ENCODE measurements at regions not wholly inside any gene's neighbourhood (a gene's known extent, or its start where the extent isn't known, plus 50 kb on each side); places are given as distances from the start of the nearest gene placed in this dataset.
"Not testable (repeated sequence)": the region's sequence is repeated elsewhere in the genome, so short reads cannot be mapped to it uniquely, and the experiment has no call there.

DNA sequence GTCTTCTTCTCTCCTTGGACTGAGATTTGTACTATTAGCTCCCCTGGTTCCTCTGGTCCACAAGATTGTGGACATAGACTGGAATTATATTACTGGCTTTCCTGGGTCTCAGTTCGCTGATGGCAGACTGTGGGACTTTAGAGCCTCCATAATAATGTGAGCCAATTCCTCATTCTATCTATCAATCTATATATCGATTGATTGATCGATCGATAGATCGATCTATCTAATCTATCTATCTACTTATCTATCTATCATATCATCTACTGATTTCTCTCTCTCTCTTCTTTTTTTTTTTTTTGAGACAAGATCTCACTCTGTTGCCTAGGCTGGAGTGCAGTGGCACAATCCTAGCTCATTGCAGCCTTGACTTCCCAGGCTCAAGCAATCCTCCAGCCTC, 51.5 kb upstream of the DDR1 start:
- intact Hi-C loops (cut with micrococcal nuclease) = no loop called here

DNA sequence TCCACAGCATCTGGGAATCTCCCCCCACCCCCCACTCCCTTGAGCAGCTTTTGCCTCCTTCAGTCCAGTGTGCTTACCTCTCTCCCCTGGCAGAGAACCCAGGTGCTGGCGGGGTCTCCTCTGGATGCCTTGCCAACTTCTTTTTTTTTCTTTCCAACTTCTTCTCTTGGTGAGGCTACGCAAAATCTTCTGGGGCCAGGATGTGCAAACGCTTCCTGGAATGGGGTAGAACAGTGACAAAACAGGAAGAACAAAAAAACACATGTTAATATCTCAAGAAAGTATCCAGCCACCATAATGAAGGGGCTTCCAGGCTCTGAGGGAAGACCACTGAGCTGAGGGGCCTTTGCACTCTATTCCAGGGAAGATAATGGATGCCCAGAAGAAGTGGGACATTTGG, 53.9 kb upstream of the DDR1 start:
- intact Hi-C loops (cut with micrococcal nuclease) = no loop called here

DNA sequence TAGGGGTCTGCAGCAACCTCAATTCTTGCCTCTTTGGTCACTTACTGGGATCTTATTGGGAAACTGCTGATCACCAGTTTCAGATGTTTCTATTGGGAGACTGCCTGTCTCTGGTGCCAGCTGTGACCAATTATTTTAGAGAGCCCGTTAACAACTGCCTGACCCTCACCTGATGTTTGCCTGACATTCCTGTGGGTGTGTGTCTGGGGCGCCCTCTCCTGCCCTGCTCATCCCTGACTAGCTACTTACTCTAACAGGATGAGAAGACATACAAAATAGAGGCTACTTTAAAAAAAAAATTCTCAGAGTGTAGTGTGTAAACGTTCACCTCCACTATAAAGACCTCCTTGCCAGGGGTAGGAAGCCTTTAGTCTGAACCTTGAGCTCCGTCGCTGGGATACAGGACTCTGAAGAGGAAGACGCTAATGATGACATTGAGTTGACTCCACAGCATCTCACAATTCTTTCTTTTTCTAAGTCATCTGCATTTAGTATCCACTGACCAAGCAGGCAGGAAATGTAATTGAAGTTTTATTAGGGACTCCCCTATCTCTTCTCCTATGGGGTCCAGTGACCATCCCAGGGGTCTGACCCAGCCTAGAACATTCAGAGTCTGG, 54.6 kb upstream of the DDR1 start:
- intact Hi-C loops (cut with micrococcal nuclease) = loop anchor here (5.0 kb wide), 1 partner anchor 253 kb away; no protein-coding TSS in a partner anchor

DNA sequence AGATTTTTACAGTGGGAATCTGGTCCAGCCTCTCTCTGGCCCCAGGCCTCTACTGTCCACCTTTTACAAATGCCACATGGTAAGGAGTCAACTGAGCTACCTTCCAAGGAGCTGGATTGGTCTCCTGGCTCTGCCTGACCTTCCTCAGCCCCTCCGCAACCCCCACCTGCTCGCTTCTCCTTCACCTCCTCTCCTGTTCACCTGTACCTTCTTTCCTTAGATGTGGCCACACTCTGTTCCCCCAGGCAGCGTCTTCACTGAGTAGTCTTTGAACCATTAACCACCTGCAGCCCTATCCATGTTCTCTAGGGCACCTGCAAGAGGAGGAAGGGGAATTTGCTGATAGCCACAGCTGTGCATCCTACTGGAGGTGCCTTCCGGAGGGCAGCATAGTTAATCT, 55.3 kb upstream of the DDR1 start:
- intact Hi-C loops (cut with micrococcal nuclease) = loop anchor here (5.0 kb wide), 1 partner anchor 253 kb away; no protein-coding TSS in a partner anchor

DNA sequence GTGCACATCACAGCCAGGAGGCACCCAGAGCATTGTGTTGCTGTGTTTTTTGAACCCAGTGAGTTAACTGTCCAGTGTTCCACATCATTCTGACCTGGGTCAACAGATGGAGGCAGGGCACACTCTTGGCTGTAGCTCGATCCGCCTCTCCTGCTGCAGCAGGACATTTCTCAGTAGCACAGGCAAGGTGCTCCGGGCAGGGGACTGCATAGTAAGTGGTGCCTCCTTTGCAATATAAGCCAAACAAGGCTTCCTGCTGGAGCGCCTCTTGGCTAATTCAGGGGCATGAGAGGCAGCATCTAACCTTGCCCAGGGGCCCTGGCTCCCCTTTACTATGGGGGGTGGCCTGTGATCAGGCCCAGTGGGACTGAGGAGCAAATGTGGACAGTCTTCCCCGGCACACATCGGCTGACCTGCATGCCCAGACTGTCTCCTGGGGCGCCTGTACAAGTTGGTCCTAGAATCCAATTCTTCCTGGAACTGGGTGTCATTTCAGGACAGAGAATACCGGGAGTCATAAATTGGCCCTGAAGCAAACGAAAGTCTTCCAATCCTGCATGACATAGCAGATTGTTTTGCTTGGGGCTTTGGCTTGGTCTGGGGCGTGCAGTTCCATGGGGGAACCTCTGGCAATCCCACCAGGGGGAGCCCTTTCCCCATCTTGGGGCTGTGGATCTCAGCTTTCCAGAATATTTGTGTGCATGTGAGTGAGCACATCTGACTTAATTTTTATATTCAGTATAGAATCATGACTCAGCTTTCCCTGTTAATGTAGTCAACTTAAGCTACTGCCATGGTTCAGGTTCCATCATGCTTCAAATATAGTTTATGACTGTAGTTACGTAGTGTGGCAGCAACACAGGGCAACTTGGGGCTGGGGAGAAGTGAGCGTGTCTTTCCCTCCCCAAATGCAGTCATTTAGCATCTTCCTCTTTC, 56.0 kb upstream of the DDR1 start:
- intact Hi-C loops (cut with micrococcal nuclease) = loop anchor here (1.0 to 5.0 kb wide), 3 partner anchors 49 to 254 kb away; no protein-coding TSS in a partner anchor

DNA sequence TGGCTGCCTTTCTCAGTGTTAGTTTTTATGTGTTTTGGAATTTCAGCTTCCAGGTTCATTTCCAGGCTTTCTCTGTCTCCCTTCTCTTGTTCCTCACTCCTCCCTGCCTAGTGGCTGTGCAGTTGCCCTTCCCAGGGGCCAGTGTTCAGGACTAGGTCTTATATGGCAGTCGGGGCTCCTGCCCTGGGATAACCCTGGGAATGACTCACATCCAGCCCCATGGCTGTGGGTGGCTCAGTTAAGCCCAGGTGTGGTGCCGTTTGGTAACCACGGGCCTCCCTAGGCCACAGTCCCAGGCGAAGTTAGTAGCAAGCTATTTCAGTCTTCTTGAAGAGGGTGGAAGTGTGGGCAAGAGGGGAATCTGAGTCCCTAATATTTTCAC, 57.4 kb upstream of the DDR1 start:
- intact Hi-C loops (cut with micrococcal nuclease) = loop anchor here (5.0 kb wide), 1 partner anchor 255 kb away; no protein-coding TSS in a partner anchor

DNA sequence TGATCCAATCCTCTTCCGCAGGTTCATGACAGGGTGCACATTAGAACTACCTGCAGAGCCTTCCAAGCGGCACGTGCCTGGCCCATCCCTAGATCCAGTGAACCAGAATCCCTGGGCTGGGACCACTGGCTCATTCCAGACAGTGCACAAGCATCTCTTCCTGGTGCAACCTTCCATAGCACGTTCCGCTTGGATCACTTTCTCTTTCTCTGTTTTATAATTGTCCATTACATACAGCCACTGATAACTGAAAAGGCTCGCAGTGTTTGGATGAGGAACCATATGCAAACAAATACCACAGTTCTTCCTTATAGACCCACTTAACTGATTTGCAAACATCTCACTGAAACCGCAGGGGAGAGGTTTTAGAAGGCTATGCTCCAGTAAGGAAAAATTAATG, 59.6 kb upstream of the DDR1 start:
- intact Hi-C loops (cut with micrococcal nuclease) = loop anchor here (5.0 kb wide), 1 partner anchor 258 kb away; no protein-coding TSS in a partner anchor

DNA sequence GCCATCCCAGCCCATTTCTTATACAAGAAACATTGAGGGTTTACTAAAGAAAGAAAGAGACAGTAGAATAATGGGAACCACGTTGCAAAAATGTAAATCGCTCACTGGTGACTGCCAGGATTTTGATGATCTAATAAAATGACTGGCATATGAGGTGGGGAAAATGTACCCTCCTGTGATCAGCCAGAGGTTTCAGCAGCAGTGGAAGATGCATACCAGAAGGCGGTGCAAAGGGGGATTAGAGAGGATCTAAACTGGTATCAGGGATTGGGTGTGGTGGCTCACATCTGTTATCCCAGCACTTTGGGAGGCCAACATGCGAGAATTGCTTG, 60.8 kb upstream of the DDR1 start:
- intact Hi-C loops (cut with micrococcal nuclease) = no loop called here

DNA sequence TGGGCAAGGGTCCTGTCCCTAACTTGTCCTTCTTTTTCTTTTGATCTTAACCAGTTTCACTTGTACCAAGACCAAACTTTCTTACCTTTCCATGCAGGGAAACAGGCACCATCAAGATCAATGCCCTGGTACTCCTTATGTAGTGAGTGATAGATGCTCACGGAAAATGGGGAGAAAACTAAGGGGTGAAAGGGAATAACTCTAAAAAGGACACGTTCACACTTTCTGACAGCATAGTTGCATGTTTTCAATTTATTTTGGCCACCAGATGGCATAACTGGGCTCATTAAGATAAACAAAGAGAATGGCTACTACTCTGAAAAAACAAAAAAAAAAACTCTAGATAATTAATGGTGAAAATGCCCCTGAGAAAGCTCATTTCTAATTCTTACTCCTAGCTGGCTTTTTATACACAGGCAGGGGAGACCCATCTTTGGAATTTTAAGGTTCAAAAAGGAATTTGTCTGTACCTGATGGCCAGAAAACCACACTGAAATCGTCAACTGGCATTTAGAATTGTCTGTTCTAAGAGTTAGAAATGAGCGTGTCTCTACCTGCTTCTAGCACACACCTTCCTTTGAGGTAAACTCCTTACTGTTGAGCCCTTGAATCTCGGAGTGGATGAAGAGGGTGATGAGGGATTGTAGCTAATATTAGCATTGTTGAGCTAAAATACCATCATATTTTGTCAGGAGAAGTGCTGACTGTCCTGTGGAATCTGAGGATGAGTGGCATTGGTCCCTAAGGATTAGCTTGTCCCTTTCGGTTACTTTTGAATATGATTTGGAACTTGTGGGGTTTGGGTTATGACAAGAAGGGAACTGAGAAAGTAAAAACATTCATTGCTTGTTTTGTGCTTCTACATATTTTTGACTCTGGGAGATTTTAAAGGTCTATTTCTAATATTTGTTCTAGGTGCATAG, 62.2 kb upstream of the DDR1 start:
- intact Hi-C loops (cut with micrococcal nuclease) = no loop called here

DNA sequence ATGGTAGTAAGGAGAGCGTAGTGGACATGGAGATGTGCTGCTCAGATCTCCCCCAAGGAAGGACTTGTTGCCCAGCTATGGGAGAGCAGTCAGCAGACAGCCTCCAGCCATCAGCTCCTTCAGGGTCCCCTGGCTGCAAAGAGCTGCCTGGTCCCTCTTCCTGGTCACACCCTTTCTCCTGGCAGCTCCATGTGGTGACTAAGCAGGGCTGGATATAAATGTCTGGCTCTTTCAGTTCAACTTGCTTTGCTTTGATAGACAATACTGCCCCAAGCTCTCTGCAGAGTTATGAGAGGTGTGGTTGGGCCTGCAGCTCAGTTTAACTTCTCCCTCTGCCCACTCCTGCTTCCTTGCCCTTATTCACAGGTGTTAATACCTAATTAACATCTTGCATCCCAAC, 64.1 kb upstream of the DDR1 start:
- intact Hi-C loops (cut with micrococcal nuclease) = no loop called here

DNA sequence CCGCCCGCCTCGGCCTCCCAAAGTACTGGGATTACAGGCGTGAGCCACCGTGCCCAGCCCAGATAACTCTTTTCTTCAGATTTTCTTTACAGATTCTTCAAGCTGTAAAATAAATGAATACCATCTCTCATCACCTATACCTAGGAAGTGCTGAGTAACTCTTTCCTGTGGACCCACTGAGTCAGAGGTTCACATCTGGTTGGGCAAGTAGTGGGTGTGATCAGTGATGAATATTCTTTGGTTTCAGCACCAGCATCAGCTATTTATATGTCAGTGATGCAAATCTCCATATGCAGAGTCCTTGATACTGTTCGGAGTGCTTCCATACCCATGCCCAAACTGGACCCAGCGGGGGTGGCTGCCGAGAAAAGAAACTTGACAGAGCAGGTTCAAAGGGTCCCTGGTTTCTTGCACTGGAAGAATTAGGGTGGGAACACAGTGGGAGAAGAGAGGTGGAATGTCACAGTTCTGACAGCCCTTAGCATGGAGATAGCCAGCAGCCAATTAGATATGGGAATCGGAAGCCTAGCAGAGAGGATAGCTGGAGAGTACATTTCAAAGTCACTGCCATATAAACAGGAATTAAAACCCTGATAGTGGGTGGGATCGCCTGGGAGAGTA, 64.9 kb upstream of the DDR1 start:
- intact Hi-C loops (cut with micrococcal nuclease) = no loop called here

DNA sequence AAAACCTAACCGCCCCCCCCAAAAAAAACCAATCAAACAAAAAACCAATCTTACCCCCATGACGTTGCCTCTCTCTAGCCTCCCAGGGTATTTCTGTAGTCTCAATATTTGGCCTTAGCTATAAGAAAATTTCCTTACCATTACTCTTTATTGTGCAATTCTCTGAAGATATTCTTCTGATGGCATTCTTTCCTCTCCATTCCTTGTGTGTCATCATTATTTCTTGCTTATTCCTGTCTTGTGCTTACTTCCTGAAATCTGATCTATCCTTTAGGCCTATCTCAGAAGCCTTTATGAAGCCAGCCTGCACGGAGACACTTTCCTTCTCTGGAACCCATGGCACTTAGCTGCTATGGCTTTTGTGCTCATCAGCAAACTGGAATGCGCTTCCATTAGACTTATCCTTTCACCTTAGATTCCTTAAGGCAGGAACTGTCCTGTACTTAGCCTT, 65.9 kb upstream of the DDR1 start:
- intact Hi-C loops (cut with micrococcal nuclease) = no loop called here

DNA sequence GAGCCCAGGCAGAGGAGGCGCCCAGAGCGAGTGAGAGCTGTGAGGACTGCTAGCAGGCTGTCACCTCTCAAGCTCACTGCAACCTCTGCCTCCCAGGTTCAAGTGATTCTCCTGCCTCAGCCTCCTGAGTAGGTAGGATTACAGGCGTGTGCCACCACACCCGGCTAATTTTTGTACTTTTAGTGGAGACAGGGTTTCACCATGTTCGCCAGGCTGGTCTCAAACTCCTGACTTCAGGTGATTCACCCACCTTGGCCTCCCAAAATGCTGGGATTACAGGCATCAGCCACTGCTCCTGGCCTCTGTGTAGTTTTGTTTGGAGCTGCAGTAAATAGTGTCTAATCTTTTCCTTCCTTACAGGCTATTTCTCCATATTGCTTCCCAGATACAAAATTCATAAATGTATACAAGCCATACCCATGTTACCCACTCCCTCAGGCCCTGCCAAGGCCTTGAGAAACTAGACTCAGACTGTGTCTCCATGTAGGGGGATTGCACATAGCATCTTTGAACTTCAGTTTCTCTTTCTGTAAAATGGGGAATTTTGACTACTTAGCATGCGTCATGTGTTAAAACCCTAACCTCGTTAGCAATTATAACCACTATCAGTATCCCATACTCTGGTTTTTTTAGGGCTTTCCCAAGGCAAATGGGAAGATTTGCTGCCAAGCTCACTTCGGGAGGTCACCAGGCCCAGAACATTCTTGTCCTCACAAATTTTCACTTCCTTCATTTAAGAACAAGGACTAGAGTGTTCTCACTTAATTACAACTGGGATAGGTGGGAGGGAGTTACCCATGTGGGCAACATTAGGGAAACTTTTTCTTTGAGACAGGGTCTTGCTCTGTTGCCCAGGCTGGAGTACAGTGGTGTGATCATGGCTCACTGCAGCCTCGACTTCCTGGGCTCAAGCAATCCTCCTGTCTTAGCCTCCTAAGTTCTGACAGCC, 67.3 kb upstream of the DDR1 start:
- intact Hi-C loops (cut with micrococcal nuclease) = no loop called here

DNA sequence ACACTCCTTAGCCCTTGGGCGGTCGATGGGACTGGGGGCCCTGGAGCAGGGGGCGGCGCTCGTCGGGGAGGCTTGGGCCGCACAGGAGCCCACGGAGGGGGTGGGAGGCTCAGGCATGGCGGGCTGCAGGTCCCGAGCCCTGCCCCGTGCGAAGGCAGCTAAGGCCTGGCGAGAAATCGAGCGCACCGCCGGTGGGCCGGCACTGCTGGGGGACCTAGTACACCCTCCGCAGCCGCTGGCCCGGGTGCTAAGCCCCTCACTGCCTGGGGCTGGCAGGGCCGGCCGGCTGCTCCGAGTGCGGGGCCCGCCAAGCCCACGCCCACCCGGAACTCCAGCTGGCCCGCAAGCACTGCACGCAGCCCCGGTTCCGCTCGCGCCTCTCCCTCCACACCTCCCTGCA, 68.0 kb upstream of the DDR1 start:
- intact Hi-C loops (cut with micrococcal nuclease) = not testable (repeated sequence)

DNA sequence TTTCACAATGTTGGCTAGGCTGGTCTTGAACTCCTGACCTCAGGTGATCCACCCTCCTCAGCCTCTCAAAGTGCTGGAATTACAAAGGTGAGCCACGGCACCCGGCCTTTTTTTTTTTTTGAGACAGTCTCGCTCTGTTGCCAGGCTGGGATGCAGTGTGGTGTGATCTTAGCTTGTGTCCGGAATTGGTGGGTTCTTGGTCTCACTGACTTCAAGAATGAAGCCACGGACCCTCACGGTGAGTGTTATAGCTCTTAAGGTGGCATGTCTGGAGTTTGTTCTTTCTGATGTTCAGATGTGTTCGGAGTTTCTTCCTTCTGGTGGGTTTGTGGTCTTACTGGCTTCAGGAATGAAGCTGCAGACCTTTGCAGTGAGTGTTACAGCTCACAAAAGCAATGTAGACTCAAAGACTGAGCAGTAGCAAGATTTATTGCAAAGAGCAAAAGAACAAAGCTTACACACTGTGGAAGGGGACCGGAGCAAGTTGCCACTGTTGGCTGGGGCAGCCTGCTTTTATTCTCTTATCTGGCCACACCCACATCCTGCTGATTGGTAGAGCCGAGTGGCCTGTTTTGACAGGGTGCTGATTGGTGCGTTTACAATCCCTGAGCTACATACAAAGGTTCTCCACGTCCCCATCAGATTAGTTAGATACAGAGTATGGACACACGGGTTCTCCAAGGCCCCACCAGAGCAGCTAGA, 69.1 kb upstream of the DDR1 start:
- intact Hi-C loops (cut with micrococcal nuclease) = loop anchor here (2.0 kb wide), 1 partner anchor 46 kb away; no protein-coding TSS in a partner anchor

DNA sequence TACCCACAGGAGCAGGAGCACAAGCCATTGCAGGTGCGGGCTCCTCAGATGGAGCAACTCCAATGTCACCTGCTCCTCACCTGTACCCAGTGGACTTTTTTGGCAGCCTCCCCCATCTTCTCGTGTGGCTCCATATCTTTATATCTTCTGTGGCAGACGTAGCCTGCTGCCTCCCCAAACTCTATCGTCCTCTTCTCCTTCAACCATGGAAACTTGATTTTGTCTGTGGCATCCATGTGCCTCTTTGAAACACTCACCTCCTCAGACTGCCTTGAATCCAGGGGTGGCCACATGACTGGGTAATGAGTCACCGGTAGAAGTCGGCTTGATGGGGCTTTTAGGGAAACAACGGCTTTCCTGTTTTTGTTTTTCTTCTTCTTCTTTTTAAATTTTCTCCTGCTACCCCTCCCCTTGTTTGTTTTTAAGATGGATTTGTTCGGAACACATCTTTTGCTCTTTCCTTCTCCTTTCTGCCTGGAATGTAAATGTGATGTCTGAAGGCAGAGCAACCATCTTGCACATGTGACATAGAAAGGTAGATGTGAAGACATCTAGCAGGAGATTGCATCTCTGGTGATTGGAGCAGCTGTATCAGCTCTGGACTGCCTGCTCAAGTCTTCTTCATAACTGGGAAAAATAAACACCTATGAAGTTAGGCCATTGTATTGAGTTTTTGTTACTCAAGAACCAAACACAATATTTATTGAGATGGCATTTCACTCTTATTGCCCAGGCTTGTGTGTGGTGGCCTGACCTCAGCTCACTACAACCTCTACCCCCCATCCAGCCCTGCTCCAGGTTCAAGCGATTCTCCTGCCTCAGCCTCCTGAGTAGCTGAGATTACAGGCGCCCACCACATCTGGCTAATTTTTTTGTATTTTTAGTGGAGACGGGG, 69.9 kb upstream of the DDR1 start:
- intact Hi-C loops (cut with micrococcal nuclease) = loop anchor here (2.0 to 5.0 kb wide), 2 partner anchors 46 to 72 kb away; partner anchors contain the start of genes FLOT1 and IER3

DNA sequence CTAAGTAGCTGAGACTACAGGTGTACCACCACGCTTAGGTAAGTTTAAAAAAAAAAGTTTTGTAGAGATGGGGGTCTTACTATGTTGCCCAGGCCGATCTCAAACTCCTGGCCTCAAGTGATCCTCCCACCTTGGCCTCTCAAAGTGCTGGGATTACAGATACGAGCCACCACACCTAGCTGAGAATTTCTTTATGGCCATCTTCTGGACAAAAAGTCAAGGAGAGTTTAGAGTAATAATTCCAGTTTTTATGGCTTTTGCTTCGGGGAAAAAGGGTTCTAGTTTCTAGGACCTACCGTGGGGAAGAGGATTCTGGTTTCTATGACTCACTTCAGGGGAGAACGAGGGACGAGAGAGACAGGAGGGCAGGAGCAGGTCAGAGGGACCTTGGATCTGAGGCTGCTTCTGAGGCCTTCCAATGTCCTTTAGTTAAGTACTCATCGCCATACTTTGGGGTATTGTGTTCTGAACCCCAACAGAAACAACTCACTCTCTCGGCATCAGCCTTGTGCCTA, 69.3 kb upstream of the IER3 start:
- intact Hi-C loops (cut with micrococcal nuclease) = loop anchor here (2.0 to 5.0 kb wide), 2 partner anchors 45 to 71 kb away; partner anchors contain the start of genes FLOT1 and IER3
